ENCODE measurements at regions not wholly inside any gene's neighbourhood (a gene's known extent, or its start where the extent isn't known, plus 50 kb on each side); places are given as distances from the start of the nearest gene placed in this dataset.

- no peak for DNase-seq
- Histone ChIP-seq H3K79me2 (ENCODE audit: insufficient read depth, low read length) (no peaks in the 10 kb centered on the region), H3K4me1 (ENCODE audit: control insufficient read depth in 1 of 2, insufficient read depth in 2 of 2, low read length in 2 of 2) (no peaks in the 10 kb centered on the region), H3K4me3 (replicated peaks in 1 of 3; ENCODE audit: low read depth in 2 of 3, low read length in 3 of 3) (no peak overlapping the region), H3K27ac (ENCODE audit: low read depth in 1 of 2, low read length in 2 of 2) (no peak overlapping the region), H2AFZ (ENCODE audit: insufficient read depth, low read depth, low read length, poor library complexity, severe bottlenecking) (no peak overlapping the region), H3K4me2 (replicated peaks; ENCODE audit: extremely low read depth, low read length, poor library complexity, severe bottlenecking) (no peak overlapping the region), H3K9me3 (replicated peaks in 1 of 2; ENCODE audit: control insufficient read depth in 1 of 2, insufficient read depth in 1 of 2, low read length in 2 of 2) (no peaks in the 10 kb centered on the region), H3K36me3 (replicated peaks in 1 of 2; ENCODE audit: control insufficient read depth in 1 of 2, insufficient read depth in 2 of 2, low read length in 2 of 2) (no peaks in the 10 kb centered on the region), H3K9ac (ENCODE audit: insufficient read depth, low read length, poor library complexity, severe bottlenecking) (no peak overlapping the region), H4K20me1 (ENCODE audit: insufficient read depth, low read length) (no peaks in the 10 kb centered on the region), H3K27me3 (ENCODE audit: control insufficient read depth in 2 of 2, insufficient read depth in 2 of 2, low read length in 2 of 2) (no peaks in the 10 kb centered on the region)
- H3K36me3 Mint-ChIP-seq, result no peaks in the 10 kb centered on the region
- intact Hi-C loops (cut with micrococcal nuclease), result no loop called here
- no peaks in the 10 kb centered on the region for H3K4me1 Mint-ChIP-seq
- WGBS (ENCODE audit: insufficient coverage), result 88% methylated on average over 4 of the region's 7 CpGs
- no peak overlapping the region for H3K27ac Mint-ChIP-seq
- peaks cover 0 to 4% (median 0%) of the 10 kb centered on the region in 3 donors for H3K27me3 Mint-ChIP-seq (ENCODE audit: low read depth in 3 of 3)
- H3K4me3 Mint-ChIP-seq, result no peak overlapping the region
- peaks cover 0 to 4% (median 0%) of the 10 kb centered on the region in 7 donors for H3K9me3 Mint-ChIP-seq
- TF ChIP-seq CTCF (IDR thresholded peaks at IDR 0.05), result no peak
Measured at GRCh38 chr1:14304381-14304865, 294.1 kb upstream of the KAZN start.

- Histone ChIP-seq H3K27me3 (ENCODE audit: control insufficient read depth in 2 of 2, insufficient read depth in 2 of 2, low read length in 2 of 2) (no peaks in the 10 kb centered on the region), H3K4me1 (ENCODE audit: control insufficient read depth in 1 of 2, insufficient read depth in 2 of 2, low read length in 2 of 2) (no peaks in the 10 kb centered on the region), H3K79me2 (ENCODE audit: insufficient read depth, low read length) (no peaks in the 10 kb centered on the region), H3K9me3 (replicated peaks in 1 of 2; ENCODE audit: control insufficient read depth in 1 of 2, insufficient read depth in 1 of 2, low read length in 2 of 2) (peaks cover 0 to 2% of the 10 kb centered on the region in 2 donors), H2AFZ (ENCODE audit: insufficient read depth, low read depth, low read length, poor library complexity, severe bottlenecking) (no peak overlapping the region), H4K20me1 (ENCODE audit: insufficient read depth, low read length) (no peaks in the 10 kb centered on the region), H3K9ac (ENCODE audit: insufficient read depth, low read length, poor library complexity, severe bottlenecking) (no peak overlapping the region), H3K4me2 (replicated peaks; ENCODE audit: extremely low read depth, low read length, poor library complexity, severe bottlenecking) (no peak overlapping the region), H3K36me3 (replicated peaks in 1 of 2; ENCODE audit: control insufficient read depth in 1 of 2, insufficient read depth in 2 of 2, low read length in 2 of 2) (no peaks in the 10 kb centered on the region), H3K4me3 (replicated peaks in 1 of 3; ENCODE audit: low read depth in 2 of 3, low read length in 3 of 3) (no peak overlapping the region), H3K27ac (ENCODE audit: low read depth in 1 of 2, low read length in 2 of 2) (no peak overlapping the region)
- Mint-ChIP-seq H3K36me3 (no peaks in the 10 kb centered on the region), H3K27ac (no peak overlapping the region), H3K4me1 (no peaks in the 10 kb centered on the region), H3K9me3 (peaks cover 0 to 2% (median 0%) of the 10 kb centered on the region in 7 donors), H3K27me3 (ENCODE audit: low read depth in 3 of 3) (no peaks in the 10 kb centered on the region), H3K4me3 (no peak overlapping the region)
- TF ChIP-seq CTCF (IDR thresholded peaks at IDR 0.05), result no peak
- intact Hi-C loops (cut with micrococcal nuclease), result no loop called here
- DNase-seq, result no peak
- WGBS (ENCODE audit: insufficient coverage), result 100% methylated on average over 1 of the region's 2 CpGs
Measured at GRCh38 chr1:14308460-14308859, 290.0 kb upstream of the KAZN start.
